ENCODE measurements at regions not wholly inside any gene's neighbourhood (a gene's known extent, or its start where the extent isn't known, plus 50 kb on each side); places are given as distances from the start of the nearest gene placed in this dataset.

- no peak for TF ChIP-seq EZH2 (IDR thresholded peaks at IDR 0.05; ENCODE audit: insufficient read depth, low read length)
- TF ChIP-seq, protein P1, sequence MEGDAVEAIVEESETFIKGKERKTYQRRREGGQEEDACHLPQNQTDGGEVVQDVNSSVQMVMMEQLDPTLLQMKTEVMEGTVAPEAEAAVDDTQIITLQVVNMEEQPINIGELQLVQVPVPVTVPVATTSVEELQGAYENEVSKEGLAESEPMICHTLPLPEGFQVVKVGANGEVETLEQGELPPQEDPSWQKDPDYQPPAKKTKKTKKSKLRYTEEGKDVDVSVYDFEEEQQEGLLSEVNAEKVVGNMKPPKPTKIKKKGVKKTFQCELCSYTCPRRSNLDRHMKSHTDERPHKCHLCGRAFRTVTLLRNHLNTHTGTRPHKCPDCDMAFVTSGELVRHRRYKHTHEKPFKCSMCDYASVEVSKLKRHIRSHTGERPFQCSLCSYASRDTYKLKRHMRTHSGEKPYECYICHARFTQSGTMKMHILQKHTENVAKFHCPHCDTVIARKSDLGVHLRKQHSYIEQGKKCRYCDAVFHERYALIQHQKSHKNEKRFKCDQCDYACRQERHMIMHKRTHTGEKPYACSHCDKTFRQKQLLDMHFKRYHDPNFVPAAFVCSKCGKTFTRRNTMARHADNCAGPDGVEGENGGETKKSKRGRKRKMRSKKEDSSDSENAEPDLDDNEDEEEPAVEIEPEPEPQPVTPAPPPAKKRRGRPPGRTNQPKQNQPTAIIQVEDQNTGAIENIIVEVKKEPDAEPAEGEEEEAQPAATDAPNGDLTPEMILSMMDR (IDR thresholded peaks at IDR 0.05; ENCODE audit: insufficient read depth, low read depth, low read length): no peak
Measured at GRCh38 chr1:2941907-2942306, 79.4 kb upstream of the ACTRT2 start.
